Chondrocyte (in vitro differentiated cells): ENCODE measurements at regions not wholly inside any gene's neighbourhood (a gene's known extent, or its start where the extent isn't known, plus 50 kb on each side); places are given as distances from the start of the nearest gene placed in this dataset.

Experiments used
- DNase-seq: peaks from one replicate; pipeline ENCODE4 v3.0.0; 2021; ENCODE audit warnings: mixed read lengths, low spot score
- H3K27ac Mint-ChIP-seq: one replicate; pipeline ENCODE4 v1.8.0; 2021; ENCODE audit warnings: mild to moderate bottlenecking, moderate library complexity, mixed read lengths; ENCODE audit not compliant: unreplicated experiment
- H3K27me3 Mint-ChIP-seq: 2 replicates; pipeline ENCODE4 v1.8.0; 2021; ENCODE audit warnings: low read depth, mixed read lengths
- H3K36me3 Mint-ChIP-seq: 2 replicates; pipeline ENCODE4 v1.8.0; 2021; ENCODE audit warnings: low read depth, mixed read lengths
- H3K4me1 Mint-ChIP-seq: 2 replicates; pipeline ENCODE4 v1.8.0; 2021; ENCODE audit warnings: low read depth, mild to moderate bottlenecking, mixed read lengths
- H3K4me3 Mint-ChIP-seq: one replicate; pipeline ENCODE4 v1.8.0; 2021; ENCODE audit warnings: mild to moderate bottlenecking, moderate library complexity, mixed read lengths; ENCODE audit not compliant: unreplicated experiment
- H3K9me3 Mint-ChIP-seq: 2 replicates; pipeline ENCODE4 v1.8.0; 2021; ENCODE audit warnings: low read depth, mixed read lengths
- CTCF ChIP-seq: fragments of 200-600 bp; sonication (generic); IDR thresholded peaks from 2 replicates; pipeline ENCODE4 v1.5.0; 2021; ENCODE audit warnings: antibody characterized with exemption, mild to moderate bottlenecking, moderate library complexity

- peaks cover 8% of the 10 kb centered on the region for H3K4me1 Mint-ChIP-seq
- DNase-seq: no peak
- no peak overlapping the region for H3K4me3 Mint-ChIP-seq
- H3K9me3 Mint-ChIP-seq: no peaks in the 10 kb centered on the region
- H3K27me3 Mint-ChIP-seq: no peaks in the 10 kb centered on the region
- H3K36me3 Mint-ChIP-seq: peaks cover 2% of the 10 kb centered on the region
- TF ChIP-seq CTCF: no peak
- no peak overlapping the region for H3K27ac Mint-ChIP-seq
Observed at GRCh38 chr10:43942096-43942850, 293.6 kb upstream of the ZNF32 start.

GRCh38 chr10:43940898-43941837, 292.5 kb upstream of the ZNF32 start:
- Mint-ChIP-seq H3K27me3 (no peaks in the 10 kb centered on the region), H3K4me3 (no peak overlapping the region), H3K9me3 (no peaks in the 10 kb centered on the region), H3K27ac (no peak overlapping the region), H3K36me3 (peaks cover 2% of the 10 kb centered on the region), H3K4me1 (peaks cover 8% of the 10 kb centered on the region)
- DNase-seq: no peak
- TF ChIP-seq CTCF: no peak

- H3K27me3 Mint-ChIP-seq: no peaks in the 10 kb centered on the region
- peaks cover 8% of the 10 kb centered on the region for H3K9me3 Mint-ChIP-seq
- H3K4me1 Mint-ChIP-seq: peaks cover 8% of the 10 kb centered on the region
- H3K4me3 Mint-ChIP-seq: no peak overlapping the region
- peaks cover 2% of the 10 kb centered on the region for H3K36me3 Mint-ChIP-seq
- no peak for TF ChIP-seq CTCF
- DNase-seq: no peak
- no peak overlapping the region for H3K27ac Mint-ChIP-seq
Observed at GRCh38 chr10:43939939-43940820, 291.5 kb upstream of the ZNF32 start.

GRCh38 chr10:43939389-43939938, 290.8 kb upstream of the ZNF32 start:
- no peaks in the 10 kb centered on the region for H3K27me3 Mint-ChIP-seq
- peaks cover 8% of the 10 kb centered on the region for H3K4me1 Mint-ChIP-seq
- TF ChIP-seq CTCF: no peak
- H3K36me3 Mint-ChIP-seq: peaks cover 2% of the 10 kb centered on the region
- H3K27ac Mint-ChIP-seq: no peak overlapping the region
- no peak overlapping the region for H3K4me3 Mint-ChIP-seq
- H3K9me3 Mint-ChIP-seq: peaks cover 10% of the 10 kb centered on the region
- no peak for DNase-seq
